Mesenteric fat pad (tissue), 1 donor: ENCODE measurements at regions not wholly inside any gene's neighbourhood (a gene's known extent, or its start where the extent isn't known, plus 50 kb on each side); places are given as distances from the start of the nearest gene placed in this dataset.

Experiments
- DNase-seq: peaks from one replicate; pipeline ENCODE4 v3.0.0-alpha.2; 2020; ENCODE audit warnings: low spot score
- donor health status: DM: yes; HTN: yes; CAD: no.

- DNase-seq = no peak
These were observed 86.5 kb upstream of the TNR start for GRCh38 chr1:175829845-175830244.

- DNase-seq = no peak
These were observed 83.3 kb upstream of the TNR start for GRCh38 chr1:175826705-175827104.

GRCh38 chr1:175824079-175824478, 80.7 kb upstream of the TNR start:
- DNase-seq = no peak

GRCh38 chr1:175823406-175823805, 80.0 kb upstream of the TNR start:
- DNase-seq = no peak

- DNase-seq = no peak
These were observed 79.2 kb upstream of the TNR start for GRCh38 chr1:175822580-175822979.

- DNase-seq = no peak
These were observed 77.1 kb upstream of the TNR start for GRCh38 chr1:175820456-175821025.

GRCh38 chr1:175818929-175819328, 75.5 kb upstream of the TNR start:
- no peak for DNase-seq

GRCh38 chr1:175817445-175817844, 74.0 kb upstream of the TNR start:
- DNase-seq = no peak

GRCh38 chr1:175814885-175815284, 71.5 kb upstream of the TNR start:
- no peak for DNase-seq

- DNase-seq = no peak
These were observed 69.5 kb upstream of the TNR start for GRCh38 chr1:175812936-175813335.

GRCh38 chr1:175810305-175810704, 66.9 kb upstream of the TNR start:
- no peak for DNase-seq

- no peak for DNase-seq
These were observed 65.6 kb upstream of the TNR start for GRCh38 chr1:175808999-175809398.

- no peak for DNase-seq
These were observed 65.2 kb upstream of the TNR start for GRCh38 chr1:175808573-175808972.

GRCh38 chr1:175804561-175804960, 61.2 kb upstream of the TNR start:
- DNase-seq = no peak

GRCh38 chr1:175803413-175803812, 60.0 kb upstream of the TNR start:
- DNase-seq = no peak

- DNase-seq = no peak
These were observed 59.2 kb upstream of the TNR start for GRCh38 chr1:175802407-175803123.

- no peak for DNase-seq
These were observed 58.6 kb upstream of the TNR start for GRCh38 chr1:175801979-175802378.

GRCh38 chr1:175797576-175797975, 54.2 kb upstream of the TNR start:
- DNase-seq = no peak

- no peak for DNase-seq
These were observed 51.2 kb upstream of the TNR start for GRCh38 chr1:175794586-175794985.

GRCh38 chr1:175793617-175794016, 50.2 kb upstream of the TNR start:
- no peak for DNase-seq
